ENCODE measurements at regions not wholly inside any gene's neighbourhood (a gene's known extent, or its start where the extent isn't known, plus 50 kb on each side); places are given as distances from the start of the nearest gene placed in this dataset.

- ATAC-seq (no peak), DNase-seq (ENCODE audit: low spot score) (no peak), FAIRE-seq (no peak)
- no peaks in the 10 kb centered on the region for H3K9me3 ChIP-seq (ENCODE audit: low read length)
- POLR2A ChIA-PET, result no interaction called here
- H4K20me1 ChIP-seq (ENCODE audit: insufficient read depth, low read length), result no peaks in the 10 kb centered on the region
- intact Hi-C loops (cut with micrococcal nuclease; ENCODE audit: unreplicated experiment), result no loop called here
- H3K36me3 ChIP-seq (replicated peaks in 1 of 2; ENCODE audit: control insufficient read depth in 1 of 2, insufficient read depth in 2 of 2, low read length in 2 of 2), result no peaks in the 10 kb centered on the region
- no peak overlapping the region for H2AFZ ChIP-seq (ENCODE audit: low read length)
- no peak overlapping the region for H3K9ac ChIP-seq (ENCODE audit: insufficient read depth, low read depth, low read length)
- H3K4me1 ChIP-seq (ENCODE audit: insufficient read depth, low read length), result no peaks in the 10 kb centered on the region
- H3K4me2 ChIP-seq (ENCODE audit: low read depth, low read length), result no peak overlapping the region
- peaks cover 0 to 3% of the 10 kb centered on the region in 2 experiments; a peak in 2 of 5 replicates for H3K27me3 ChIP-seq (ENCODE audit: control insufficient read depth in 1 of 2, insufficient read depth in 2 of 2, low read length in 2 of 2)
- in situ Hi-C loops (cut with HindIII; ENCODE audit: extremely low pct_ligation_motif_present, low pct_unique_long_range_greater_than_20kb), result no loop called here
- WGBS (ENCODE audit: low lambda C conversion rate), result 8% methylated on average over 11 of the region's 11 CpGs
- CTCF ChIA-PET (ENCODE audit: low intra/inter-chr PET ratio, low total read pairs), result no interaction called here
- H3K79me2 ChIP-seq (ENCODE audit: insufficient read depth, low read length), result no peaks in the 10 kb centered on the region
- no TSS peak for BruUV-seq (replicated peaks)
- H3K27ac ChIP-seq (ENCODE audit: extremely low read length, insufficient read depth, low read length), result no peak overlapping the region
- TF ChIP-seq ZNF781 (CRISPR knock-in tag; IDR thresholded peaks at IDR 0.05; ENCODE audit: borderline replicate concordance, not compliant biosample characterization) (no peak), ZNF143 (CRISPR knock-in tag; IDR thresholded peaks at IDR 0.05) (no peak), RCOR2 (CRISPR knock-in tag; IDR thresholded peaks at IDR 0.05) (no peak), CEBPG (CRISPR knock-in tag; IDR thresholded peaks at IDR 0.05) (no peak), THAP7 (CRISPR knock-in tag; IDR thresholded peaks at IDR 0.05) (no peak), CCAR2 (optimal IDR thresholded peaks at IDR 0.05; ENCODE audit: low read depth, low read length) (no peak), RARA (CRISPR knock-in tag; IDR thresholded peaks at IDR 0.05) (no peak), ZNF17 (CRISPR knock-in tag; IDR thresholded peaks at IDR 0.05) (no peak), ZNF777 (CRISPR knock-in tag; IDR thresholded peaks at IDR 0.05) (no peak), FIP1L1 (IDR thresholded peaks at IDR 0.05; ENCODE audit: borderline replicate concordance, insufficient read depth, low read depth, low read length) (no peak), ARID4A (CRISPR knock-in tag; IDR thresholded peaks at IDR 0.05; ENCODE audit: borderline replicate concordance) (no peak), ATF5 (CRISPR knock-in tag; IDR thresholded peaks at IDR 0.05; ENCODE audit: low read depth) (no peak), DDIT3 (CRISPR knock-in tag; IDR thresholded peaks at IDR 0.05) (no peak), KDM5B (CRISPR knock-in tag; IDR thresholded peaks at IDR 0.05; ENCODE audit: borderline replicate concordance) (no peak), ZNF317 (CRISPR knock-in tag; IDR thresholded peaks at IDR 0.05) (no peak), ATF4 (CRISPR knock-in tag; IDR thresholded peaks at IDR 0.05) (no peak)
- no peak overlapping the region for H3K4me3 ChIP-seq (replicated peaks in 1 of 3; ENCODE audit: insufficient read depth in 1 of 3, low read depth in 2 of 3, low read length in 3 of 3)
Measured at GRCh38 chr1:232876506-232877364, 71.5 kb downstream of the MAP10 start.
